GM23338 (cell line): ENCODE measurements at regions not wholly inside any gene's neighbourhood (a gene's known extent, or its start where the extent isn't known, plus 50 kb on each side); places are given as distances from the start of the nearest gene placed in this dataset.

Experiments
- ATAC-seq: fragments of 200-7000 bp; cut with Tn5 transposase; 3 replicates; pipeline ENCODE4 v1.9.1; 2020
- DNase-seq: peaks from one replicate; pipeline ENCODE4 v3.0.0-alpha.2; 2015; ENCODE audit warnings: low spot score
- H2AFZ ChIP-seq: fragments of 200-600 bp; sonication (generic); 2 replicates; pipeline ENCODE4 v1.8.0; 2016; ENCODE audit warnings: antibody characterized with exemption, mild to moderate bottlenecking, moderate library complexity
- H3F3A ChIP-seq: fragments of 200-600 bp; sonication (generic); replicated peaks from 2 replicates; pipeline ENCODE4 v1.8.0; 2017; ENCODE audit warnings: antibody characterized with exemption, mixed run types, low read depth
- H3K27ac ChIP-seq: fragments of 200-600 bp; sonication (generic); 2 replicates; pipeline ENCODE4 v1.6.1; 2016; ENCODE audit warnings: low read depth
- H3K27me3 ChIP-seq: fragments of 200-600 bp; sonication (generic); 2 replicates; pipeline ENCODE4 v1.8.0; 2016; ENCODE audit warnings: mild to moderate bottlenecking, mixed run types, moderate library complexity; ENCODE audit not compliant: insufficient read depth
- H3K36me3 ChIP-seq: fragments of 200-600 bp; sonication (generic); 2 replicates; pipeline ENCODE4 v1.8.0; 2016; ENCODE audit warnings: mild to moderate bottlenecking; ENCODE audit not compliant: insufficient read depth
- H3K4me1 ChIP-seq: fragments of 200-600 bp; sonication (generic); 2 replicates; pipeline ENCODE4 v1.8.0; 2016; ENCODE audit warnings: mild to moderate bottlenecking, moderate library complexity; ENCODE audit not compliant: insufficient read depth
- H3K4me2 ChIP-seq: fragments of 200-600 bp; sonication (generic); 2 replicates; pipeline ENCODE4 v1.7.1; 2017; ENCODE audit warnings: mixed run types
- H3K4me3 ChIP-seq: fragments of 200-600 bp; sonication (generic); 2 replicates; pipeline ENCODE4 v1.6.1; 2016; ENCODE audit warnings: mixed run types
- H3K79me2 ChIP-seq: fragments of 200-600 bp; sonication (generic); replicated peaks from 2 replicates; pipeline ENCODE4 v1.8.0; 2017; ENCODE audit warnings: mild to moderate bottlenecking; ENCODE audit not compliant: insufficient read depth
- H3K9me2 ChIP-seq: fragments of 200-600 bp; sonication (generic); 2 replicates; pipeline ENCODE4 v1.8.0; 2017; ENCODE audit not compliant: insufficient read depth
- H4K20me1 ChIP-seq: fragments of 200-600 bp; sonication (generic); replicated peaks from 2 replicates; pipeline ENCODE4 v1.8.0; 2017; ENCODE audit warnings: mild to moderate bottlenecking; ENCODE audit not compliant: insufficient read depth
- H3K27ac Mint-ChIP-seq: 2 replicates; pipeline ENCODE4 v1.8.0; 2020; ENCODE audit warnings: inconsistent platforms, mild to moderate bottlenecking, moderate library complexity, mixed read lengths
- H3K27me3 Mint-ChIP-seq: 3 replicates; pipeline ENCODE4 v1.8.0; 2022; ENCODE audit warnings: low read depth, mild to moderate bottlenecking, moderate library complexity, mixed read lengths, inconsistent platforms; ENCODE audit not compliant: insufficient read depth, poor library complexity
- H3K36me3 Mint-ChIP-seq: 3 replicates; pipeline ENCODE4 v1.8.0; 2021; ENCODE audit warnings: low read depth, mild to moderate bottlenecking, inconsistent platforms, moderate library complexity, mixed read lengths
- H3K4me1 Mint-ChIP-seq: 3 replicates; pipeline ENCODE4 v1.8.0; 2020; ENCODE audit warnings: mild to moderate bottlenecking, inconsistent platforms, mixed read lengths
- H3K4me3 Mint-ChIP-seq: 3 replicates; pipeline ENCODE4 v1.8.0; 2021; ENCODE audit warnings: moderate library complexity, mild to moderate bottlenecking, inconsistent platforms, mixed read lengths
- H3K9me3 Mint-ChIP-seq: 3 replicates; pipeline ENCODE4 v1.8.0; 2020; ENCODE audit warnings: moderate library complexity, mild to moderate bottlenecking, inconsistent platforms, mixed read lengths
- CREB1 ChIP-seq: fragments of 250-450 bp; sonication (Bioruptor Pico); IDR thresholded peaks from 2 replicates; pipeline ENCODE4 v1.5.0; 2020; ENCODE audit warnings: low read depth, mild to moderate bottlenecking, moderate library complexity
- EZH2 ChIP-seq: fragments of 200-600 bp; sonication (generic); IDR thresholded peaks from one replicate; pipeline ENCODE4 v1.8.0; 2017; ENCODE audit warnings: antibody characterized with exemption, mild to moderate bottlenecking, low read depth; ENCODE audit not compliant: unreplicated experiment
- JUNB ChIP-seq: IDR thresholded peaks from one replicate; pipeline ENCODE4 v1.6.1; 2016; ENCODE audit warnings: antibody characterized with exemption; ENCODE audit not compliant: unreplicated experiment
- POLR2AphosphoS5 ChIP-seq: IDR thresholded peaks from 2 replicates; pipeline ENCODE4 v1.6.1; 2016; ENCODE audit warnings: antibody characterized with exemption, low read depth
- STAT1 ChIP-seq: IDR thresholded peaks from one replicate; pipeline ENCODE4 v1.6.1; 2016; ENCODE audit warnings: antibody characterized with exemption; ENCODE audit not compliant: unreplicated experiment
- ZNF114 ChIP-seq: fragments of 250-450 bp; sonication (Bioruptor Pico); IDR thresholded peaks from 2 replicates; pipeline ENCODE4 v1.5.0; 2020; ENCODE audit warnings: mild to moderate bottlenecking, moderate library complexity
- ZNF331 ChIP-seq: fragments of 250-450 bp; sonication (Bioruptor Pico); IDR thresholded peaks from 2 replicates; pipeline ENCODE4 v1.5.0; 2020; ENCODE audit warnings: low read depth, mild to moderate bottlenecking, moderate library complexity
- TF ChIP-seq, protein P1 (sequence below): fragments of 250-450 bp; sonication (Bioruptor Pico); IDR thresholded peaks from 2 replicates; pipeline ENCODE4 v1.5.0; 2020; ENCODE audit warnings: mild to moderate bottlenecking, moderate library complexity
- TF ChIP-seq, protein P2 (sequence below): IDR thresholded peaks from 2 replicates; pipeline ENCODE4 v1.6.1; 2016; ENCODE audit warnings: antibody characterized with exemption
- TF ChIP-seq, protein P3 (sequence below): IDR thresholded peaks from one replicate; pipeline ENCODE4 v1.6.1; 2018; ENCODE audit warnings: antibody characterized with exemption; ENCODE audit not compliant: unreplicated experiment
- TF ChIP-seq, protein P4 (sequence below), 2 experiments: fragments of 200-600 bp in 1 of 2; sonication (generic) in 1 of 2; conservative IDR thresholded peaks; 2 replicates each; pipeline versions ENCODE4 v1.5.1 to v1.6.1; 2016 to 2017; ENCODE audit warnings: antibody characterized with exemption in 2 of 2, low read depth in 2 of 2, mild to moderate bottlenecking in 2 of 2, moderate library complexity in 1 of 2

DNA sequence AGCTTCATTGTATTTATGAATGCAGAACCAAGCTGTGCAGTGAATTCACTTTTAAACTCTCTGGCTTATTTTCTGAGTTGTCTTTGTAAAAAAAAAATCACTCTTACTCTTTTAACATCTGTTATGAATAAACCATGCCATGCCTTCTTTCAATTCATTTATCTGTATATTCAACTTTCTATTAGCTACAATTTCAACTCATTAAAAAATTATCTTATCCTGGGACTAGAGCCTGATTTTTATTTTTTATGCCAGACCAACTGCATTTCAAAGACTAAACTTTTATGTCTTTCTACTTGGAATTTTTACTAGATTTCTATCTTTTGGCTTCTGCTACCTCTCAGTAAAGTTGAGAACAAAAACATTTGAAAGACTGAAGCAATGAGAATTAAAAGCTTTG lies 342.7 kb downstream of the DEPDC1B start:
- Histone ChIP-seq H3K4me3 (no peak overlapping the region), H3F3A (no peaks in the 10 kb centered on the region), H3K27me3 (no peaks in the 10 kb centered on the region), H2AFZ (no peak overlapping the region), H3K79me2 (no peaks in the 10 kb centered on the region), H3K27ac (no peak overlapping the region), H3K9me2 (no peaks in the 10 kb centered on the region), H3K36me3 (no peaks in the 10 kb centered on the region), H3K4me2 (no peak overlapping the region), H3K4me1 (no peaks in the 10 kb centered on the region), H4K20me1 (no peaks in the 10 kb centered on the region)
- peaks cover 2% of the 10 kb centered on the region for H3K27me3 Mint-ChIP-seq
- no peak for DNase-seq
- H3K9me3 Mint-ChIP-seq = no peaks in the 10 kb centered on the region
- peaks cover 10% of the 10 kb centered on the region; the same call in 2 of the 3 replicates for H3K4me1 Mint-ChIP-seq
- ATAC-seq = no peak
- TF ChIP-seq, protein P1, sequence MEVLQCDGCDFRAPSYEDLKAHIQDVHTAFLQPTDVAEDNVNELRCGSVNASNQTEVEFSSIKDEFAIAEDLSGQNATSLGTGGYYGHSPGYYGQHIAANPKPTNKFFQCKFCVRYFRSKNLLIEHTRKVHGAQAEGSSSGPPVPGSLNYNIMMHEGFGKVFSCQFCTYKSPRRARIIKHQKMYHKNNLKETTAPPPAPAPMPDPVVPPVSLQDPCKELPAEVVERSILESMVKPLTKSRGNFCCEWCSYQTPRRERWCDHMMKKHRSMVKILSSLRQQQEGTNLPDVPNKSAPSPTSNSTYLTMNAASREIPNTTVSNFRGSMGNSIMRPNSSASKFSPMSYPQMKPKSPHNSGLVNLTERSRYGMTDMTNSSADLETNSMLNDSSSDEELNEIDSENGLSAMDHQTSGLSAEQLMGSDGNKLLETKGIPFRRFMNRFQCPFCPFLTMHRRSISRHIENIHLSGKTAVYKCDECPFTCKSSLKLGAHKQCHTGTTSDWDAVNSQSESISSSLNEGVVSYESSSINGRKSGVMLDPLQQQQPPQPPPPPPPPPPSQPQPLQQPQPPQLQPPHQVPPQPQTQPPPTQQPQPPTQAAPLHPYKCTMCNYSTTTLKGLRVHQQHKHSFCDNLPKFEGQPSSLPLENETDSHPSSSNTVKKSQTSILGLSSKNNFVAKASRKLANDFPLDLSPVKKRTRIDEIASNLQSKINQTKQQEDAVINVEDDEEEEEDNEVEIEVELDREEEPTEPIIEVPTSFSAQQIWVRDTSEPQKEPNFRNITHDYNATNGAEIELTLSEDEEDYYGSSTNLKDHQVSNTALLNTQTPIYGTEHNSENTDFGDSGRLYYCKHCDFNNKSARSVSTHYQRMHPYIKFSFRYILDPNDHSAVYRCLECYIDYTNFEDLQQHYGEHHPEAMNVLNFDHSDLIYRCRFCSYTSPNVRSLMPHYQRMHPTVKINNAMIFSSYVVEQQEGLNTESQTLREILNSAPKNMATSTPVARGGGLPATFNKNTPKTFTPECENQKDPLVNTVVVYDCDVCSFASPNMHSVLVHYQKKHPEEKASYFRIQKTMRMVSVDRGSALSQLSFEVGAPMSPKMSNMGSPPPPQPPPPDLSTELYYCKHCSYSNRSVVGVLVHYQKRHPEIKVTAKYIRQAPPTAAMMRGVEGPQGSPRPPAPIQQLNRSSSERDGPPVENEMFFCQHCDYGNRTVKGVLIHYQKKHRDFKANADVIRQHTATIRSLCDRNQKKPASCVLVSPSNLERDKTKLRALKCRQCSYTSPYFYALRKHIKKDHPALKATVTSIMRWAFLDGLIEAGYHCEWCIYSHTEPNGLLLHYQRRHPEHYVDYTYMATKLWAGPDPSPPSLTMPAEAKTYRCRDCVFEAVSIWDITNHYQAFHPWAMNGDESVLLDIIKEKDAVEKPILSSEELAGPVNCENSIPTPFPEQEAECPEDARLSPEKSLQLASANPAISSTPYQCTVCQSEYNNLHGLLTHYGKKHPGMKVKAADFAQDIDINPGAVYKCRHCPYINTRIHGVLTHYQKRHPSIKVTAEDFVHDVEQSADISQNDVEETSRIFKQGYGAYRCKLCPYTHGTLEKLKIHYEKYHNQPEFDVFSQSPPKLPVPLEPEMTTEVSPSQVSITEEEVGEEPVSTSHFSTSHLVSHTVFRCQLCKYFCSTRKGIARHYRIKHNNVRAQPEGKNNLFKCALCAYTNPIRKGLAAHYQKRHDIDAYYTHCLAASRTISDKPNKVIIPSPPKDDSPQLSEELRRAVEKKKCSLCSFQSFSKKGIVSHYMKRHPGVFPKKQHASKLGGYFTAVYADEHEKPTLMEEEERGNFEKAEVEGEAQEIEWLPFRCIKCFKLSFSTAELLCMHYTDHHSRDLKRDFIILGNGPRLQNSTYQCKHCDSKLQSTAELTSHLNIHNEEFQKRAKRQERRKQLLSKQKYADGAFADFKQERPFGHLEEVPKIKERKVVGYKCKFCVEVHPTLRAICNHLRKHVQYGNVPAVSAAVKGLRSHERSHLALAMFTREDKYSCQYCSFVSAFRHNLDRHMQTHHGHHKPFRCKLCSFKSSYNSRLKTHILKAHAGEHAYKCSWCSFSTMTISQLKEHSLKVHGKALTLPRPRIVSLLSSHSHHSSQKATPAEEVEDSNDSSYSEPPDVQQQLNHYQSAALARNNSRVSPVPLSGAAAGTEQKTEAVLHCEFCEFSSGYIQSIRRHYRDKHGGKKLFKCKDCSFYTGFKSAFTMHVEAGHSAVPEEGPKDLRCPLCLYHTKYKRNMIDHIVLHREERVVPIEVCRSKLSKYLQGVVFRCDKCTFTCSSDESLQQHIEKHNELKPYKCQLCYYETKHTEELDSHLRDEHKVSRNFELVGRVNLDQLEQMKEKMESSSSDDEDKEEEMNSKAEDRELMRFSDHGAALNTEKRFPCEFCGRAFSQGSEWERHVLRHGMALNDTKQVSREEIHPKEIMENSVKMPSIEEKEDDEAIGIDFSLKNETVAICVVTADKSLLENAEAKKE (CRISPR knock-in tag) = no peak
- TF ChIP-seq, protein P2, sequence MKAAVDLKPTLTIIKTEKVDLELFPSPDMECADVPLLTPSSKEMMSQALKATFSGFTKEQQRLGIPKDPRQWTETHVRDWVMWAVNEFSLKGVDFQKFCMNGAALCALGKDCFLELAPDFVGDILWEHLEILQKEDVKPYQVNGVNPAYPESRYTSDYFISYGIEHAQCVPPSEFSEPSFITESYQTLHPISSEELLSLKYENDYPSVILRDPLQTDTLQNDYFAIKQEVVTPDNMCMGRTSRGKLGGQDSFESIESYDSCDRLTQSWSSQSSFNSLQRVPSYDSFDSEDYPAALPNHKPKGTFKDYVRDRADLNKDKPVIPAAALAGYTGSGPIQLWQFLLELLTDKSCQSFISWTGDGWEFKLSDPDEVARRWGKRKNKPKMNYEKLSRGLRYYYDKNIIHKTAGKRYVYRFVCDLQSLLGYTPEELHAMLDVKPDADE = no peak
- TF ChIP-seq, protein P3, sequence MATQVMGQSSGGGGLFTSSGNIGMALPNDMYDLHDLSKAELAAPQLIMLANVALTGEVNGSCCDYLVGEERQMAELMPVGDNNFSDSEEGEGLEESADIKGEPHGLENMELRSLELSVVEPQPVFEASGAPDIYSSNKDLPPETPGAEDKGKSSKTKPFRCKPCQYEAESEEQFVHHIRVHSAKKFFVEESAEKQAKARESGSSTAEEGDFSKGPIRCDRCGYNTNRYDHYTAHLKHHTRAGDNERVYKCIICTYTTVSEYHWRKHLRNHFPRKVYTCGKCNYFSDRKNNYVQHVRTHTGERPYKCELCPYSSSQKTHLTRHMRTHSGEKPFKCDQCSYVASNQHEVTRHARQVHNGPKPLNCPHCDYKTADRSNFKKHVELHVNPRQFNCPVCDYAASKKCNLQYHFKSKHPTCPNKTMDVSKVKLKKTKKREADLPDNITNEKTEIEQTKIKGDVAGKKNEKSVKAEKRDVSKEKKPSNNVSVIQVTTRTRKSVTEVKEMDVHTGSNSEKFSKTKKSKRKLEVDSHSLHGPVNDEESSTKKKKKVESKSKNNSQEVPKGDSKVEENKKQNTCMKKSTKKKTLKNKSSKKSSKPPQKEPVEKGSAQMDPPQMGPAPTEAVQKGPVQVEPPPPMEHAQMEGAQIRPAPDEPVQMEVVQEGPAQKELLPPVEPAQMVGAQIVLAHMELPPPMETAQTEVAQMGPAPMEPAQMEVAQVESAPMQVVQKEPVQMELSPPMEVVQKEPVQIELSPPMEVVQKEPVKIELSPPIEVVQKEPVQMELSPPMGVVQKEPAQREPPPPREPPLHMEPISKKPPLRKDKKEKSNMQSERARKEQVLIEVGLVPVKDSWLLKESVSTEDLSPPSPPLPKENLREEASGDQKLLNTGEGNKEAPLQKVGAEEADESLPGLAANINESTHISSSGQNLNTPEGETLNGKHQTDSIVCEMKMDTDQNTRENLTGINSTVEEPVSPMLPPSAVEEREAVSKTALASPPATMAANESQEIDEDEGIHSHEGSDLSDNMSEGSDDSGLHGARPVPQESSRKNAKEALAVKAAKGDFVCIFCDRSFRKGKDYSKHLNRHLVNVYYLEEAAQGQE = no peak
- TF ChIP-seq, protein P4, sequence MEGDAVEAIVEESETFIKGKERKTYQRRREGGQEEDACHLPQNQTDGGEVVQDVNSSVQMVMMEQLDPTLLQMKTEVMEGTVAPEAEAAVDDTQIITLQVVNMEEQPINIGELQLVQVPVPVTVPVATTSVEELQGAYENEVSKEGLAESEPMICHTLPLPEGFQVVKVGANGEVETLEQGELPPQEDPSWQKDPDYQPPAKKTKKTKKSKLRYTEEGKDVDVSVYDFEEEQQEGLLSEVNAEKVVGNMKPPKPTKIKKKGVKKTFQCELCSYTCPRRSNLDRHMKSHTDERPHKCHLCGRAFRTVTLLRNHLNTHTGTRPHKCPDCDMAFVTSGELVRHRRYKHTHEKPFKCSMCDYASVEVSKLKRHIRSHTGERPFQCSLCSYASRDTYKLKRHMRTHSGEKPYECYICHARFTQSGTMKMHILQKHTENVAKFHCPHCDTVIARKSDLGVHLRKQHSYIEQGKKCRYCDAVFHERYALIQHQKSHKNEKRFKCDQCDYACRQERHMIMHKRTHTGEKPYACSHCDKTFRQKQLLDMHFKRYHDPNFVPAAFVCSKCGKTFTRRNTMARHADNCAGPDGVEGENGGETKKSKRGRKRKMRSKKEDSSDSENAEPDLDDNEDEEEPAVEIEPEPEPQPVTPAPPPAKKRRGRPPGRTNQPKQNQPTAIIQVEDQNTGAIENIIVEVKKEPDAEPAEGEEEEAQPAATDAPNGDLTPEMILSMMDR (conservative IDR thresholded peaks at IDR 0.05; ENCODE audit: low read depth in 2 of 2) = no peak
- no peak for TF ChIP-seq POLR2AphosphoS5
- no peak for TF ChIP-seq EZH2
- TF ChIP-seq JUNB = no peak
- TF ChIP-seq ZNF114 (CRISPR knock-in tag) = no peak
- no peak for TF ChIP-seq STAT1
- TF ChIP-seq CREB1 (CRISPR knock-in tag) = no peak
- TF ChIP-seq ZNF331 = no peak
- H3K36me3 Mint-ChIP-seq = no peaks in the 10 kb centered on the region
- H3K27ac Mint-ChIP-seq = no peak overlapping the region
- no peak overlapping the region for H3K4me3 Mint-ChIP-seq
